HG03175 (cell line): ENCODE measurements at regions not wholly inside any gene's neighbourhood (a gene's known extent, or its start where the extent isn't known, plus 50 kb on each side); places are given as distances from the start of the nearest gene placed in this dataset.

Experiments
- ATAC-seq: cut with Tn5 transposase; IDR thresholded peaks from one replicate; pipeline ENCODE4 v1.9.1; 2021; ENCODE audit warnings: mild to moderate bottlenecking, moderate library complexity; ENCODE audit not compliant: unreplicated experiment

GRCh38 chr13:78428646-78429045, 174.7 kb downstream of the POU4F1 start:
- no peak for ATAC-seq

- no peak for ATAC-seq
Measured at GRCh38 chr13:78426183-78426582, 177.2 kb downstream of the POU4F1 start.

- ATAC-seq: peak; percentile 82
Measured at GRCh38 chr13:78420814-78421213, 182.5 kb downstream of the POU4F1 start.

- ATAC-seq: no peak
Measured at GRCh38 chr13:78413887-78414553, 189.3 kb downstream of the POU4F1 start.

- ATAC-seq: no peak
Measured at GRCh38 chr13:78410847-78411246, 192.5 kb downstream of the POU4F1 start.

GRCh38 chr13:78410164-78410563, 193.2 kb downstream of the POU4F1 start:
- ATAC-seq: no peak

GRCh38 chr13:78409172-78409571, 194.2 kb downstream of the POU4F1 start:
- ATAC-seq: peak; percentile 66

GRCh38 chr13:78404846-78405360, 198.4 kb downstream of the POU4F1 start:
- no peak for ATAC-seq

- ATAC-seq: no peak
Measured at GRCh38 chr13:78402708-78403400, 200.5 kb downstream of the POU4F1 start.

GRCh38 chr13:78401873-78402707, 201.3 kb downstream of the POU4F1 start:
- ATAC-seq: no peak

- ATAC-seq: peak; percentile 94
Measured at GRCh38 chr13:78398743-78399410, 204.5 kb downstream of the POU4F1 start.

- no peak for ATAC-seq
Measured at GRCh38 chr13:78393286-78394142, 209.8 kb downstream of the POU4F1 start.

GRCh38 chr13:78383899-78384298, 219.5 kb downstream of the POU4F1 start:
- no peak for ATAC-seq

GRCh38 chr13:78383071-78383484, 220.3 kb downstream of the POU4F1 start:
- no peak for ATAC-seq

- no peak for ATAC-seq
Measured at GRCh38 chr13:78382491-78382890, 220.9 kb downstream of the POU4F1 start.

GRCh38 chr13:78376822-78377221, 226.5 kb downstream of the POU4F1 start:
- ATAC-seq: no peak

GRCh38 chr13:78376033-78376432, 227.3 kb downstream of the POU4F1 start:
- ATAC-seq: no peak

GRCh38 chr13:78372581-78372980, 230.8 kb downstream of the POU4F1 start:
- ATAC-seq: no peak

GRCh38 chr13:78370231-78370630, 233.1 kb downstream of the POU4F1 start:
- ATAC-seq: no peak

GRCh38 chr13:78364711-78365110, 238.6 kb downstream of the POU4F1 start:
- ATAC-seq: no peak
